GM04503 (cell line): ENCODE measurements at regions not wholly inside any gene's neighbourhood (a gene's known extent, or its start where the extent isn't known, plus 50 kb on each side); places are given as distances from the start of the nearest gene placed in this dataset.

Source experiments
- DNase-seq: peaks from one replicate; pipeline ENCODE4 v3.0.0-alpha.2; 2012; ENCODE audit warnings: low read depth

DNA sequence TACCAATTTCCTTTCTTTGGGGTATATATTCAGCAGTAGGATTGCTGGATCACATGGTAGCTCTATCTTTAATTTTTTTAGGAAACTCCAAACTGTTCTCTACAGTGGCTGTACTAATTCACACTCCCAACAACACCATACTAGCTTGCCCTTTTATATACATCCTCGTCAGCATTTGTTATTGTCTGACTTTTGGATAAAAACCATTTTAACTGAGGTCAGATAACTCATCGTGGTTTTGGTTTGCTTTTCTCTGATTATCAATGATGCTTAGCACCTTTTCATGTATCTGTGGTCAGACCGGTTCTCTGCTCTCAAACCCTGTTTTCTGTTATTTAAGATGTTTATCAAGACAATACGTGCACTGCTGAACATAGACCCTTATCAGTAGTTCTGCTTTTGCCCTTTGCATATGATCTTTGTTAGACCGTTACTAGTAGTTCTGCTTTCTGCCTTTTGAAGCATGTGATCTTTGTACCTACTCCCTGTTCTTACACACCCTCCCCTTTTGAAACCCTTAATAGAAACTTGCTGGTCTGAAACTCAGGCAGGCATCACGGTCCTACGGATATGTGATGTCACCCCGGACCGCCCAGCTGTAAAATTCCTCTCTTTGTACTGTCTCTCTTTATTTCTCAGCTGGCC is 474.3 kb downstream of the RSL24D1 start:
- DNase-seq, result no peak

DNA sequence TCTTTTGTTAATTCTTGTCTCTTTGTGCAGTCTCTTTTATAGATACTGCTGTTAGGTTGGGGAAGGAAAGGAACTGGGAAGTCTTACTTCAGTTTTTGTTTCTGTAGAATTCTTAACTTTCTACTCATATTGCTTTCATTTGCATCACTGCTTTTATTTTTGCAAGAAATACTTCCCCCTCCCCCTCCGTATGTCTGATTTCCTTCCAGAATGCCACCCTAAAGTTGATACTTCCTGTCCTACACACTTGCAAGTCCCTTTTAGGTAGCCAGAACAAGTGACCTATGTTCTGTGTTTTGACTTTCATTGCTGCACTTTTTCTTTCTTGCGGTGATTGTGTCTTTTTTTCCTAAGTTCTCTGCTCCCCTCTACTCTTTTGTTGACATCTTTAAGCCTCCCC is 477.4 kb downstream of the RSL24D1 start:
- no peak for DNase-seq

DNA sequence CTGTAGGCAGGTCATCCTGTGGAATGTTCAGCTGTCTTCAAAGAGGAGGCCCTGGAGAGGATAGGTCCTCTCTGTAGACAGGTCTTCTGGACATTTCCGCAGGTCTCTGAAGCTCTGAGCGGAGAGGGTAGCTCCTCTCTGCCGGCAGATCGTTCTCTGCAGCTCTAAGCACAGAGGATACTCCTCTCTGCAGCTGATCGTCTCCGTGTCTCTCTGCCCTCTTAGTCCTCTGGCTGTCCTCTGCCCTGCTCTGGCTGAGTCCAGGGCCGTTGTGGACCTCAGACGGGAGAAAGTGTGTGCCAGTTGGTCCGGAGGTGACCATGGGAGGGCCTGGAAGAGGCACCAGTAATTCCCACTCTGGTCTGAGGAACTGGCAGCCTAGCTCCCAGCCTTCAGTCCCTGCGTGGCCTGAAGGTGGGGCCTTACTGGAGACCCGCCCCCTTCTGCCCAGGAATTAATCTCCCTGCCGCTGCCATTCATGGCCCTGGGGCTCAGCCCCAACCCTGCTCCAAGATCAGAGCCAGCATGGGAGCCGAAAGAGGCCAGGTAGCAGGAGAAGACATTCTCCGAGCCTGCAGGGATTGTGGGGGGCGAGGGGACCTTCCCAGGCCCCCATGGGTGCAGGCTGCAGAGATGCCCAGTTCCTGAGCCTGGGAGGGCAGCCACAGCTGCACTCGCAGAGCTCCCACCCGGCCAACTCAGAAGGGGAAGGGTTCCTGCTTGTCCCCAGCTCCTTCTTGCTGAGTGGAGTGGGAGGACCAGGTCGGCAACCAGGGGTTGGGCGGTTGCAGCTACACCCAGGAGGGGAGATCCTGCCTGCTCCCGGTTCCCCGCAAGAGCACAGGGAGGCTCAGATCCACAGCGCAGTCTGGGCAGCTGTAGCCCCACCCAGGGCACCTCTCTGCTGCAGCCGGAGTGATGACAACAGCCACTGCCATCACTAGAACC is 488.7 kb downstream of the RSL24D1 start:
- no peak for DNase-seq

DNA sequence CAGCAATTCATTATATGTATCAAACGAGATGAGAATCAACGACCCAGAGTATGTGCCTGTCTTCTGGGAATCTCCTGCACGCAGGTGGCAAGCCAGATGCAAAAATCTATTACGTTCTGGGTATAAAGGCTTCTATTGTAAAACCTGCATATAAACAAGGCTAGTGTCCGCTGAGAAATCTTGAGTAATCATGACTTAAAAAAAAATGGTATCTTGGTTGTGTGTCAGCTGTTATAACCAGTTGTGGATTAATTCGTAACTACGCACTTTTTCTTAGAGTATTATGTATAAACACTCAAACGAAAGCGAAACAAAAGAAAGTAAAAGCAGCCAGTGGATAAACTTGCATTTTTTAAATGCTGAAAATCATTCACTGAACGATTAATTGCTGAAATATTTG is 509.1 kb downstream of the RSL24D1 start:
- DNase-seq, result no peak
